H9 (cell line): ENCODE measurements at regions not wholly inside any gene's neighbourhood (a gene's known extent, or its start where the extent isn't known, plus 50 kb on each side); places are given as distances from the start of the nearest gene placed in this dataset.

Experiments used
- DNase-seq: peaks from one replicate; pipeline ENCODE4 v3.0.0-alpha.2; 2017
- H2AFZ ChIP-seq: one replicate; pipeline ENCODE4 v1.6.1; 2013; ENCODE audit warnings: mild to moderate bottlenecking, low read length, control low read depth, moderate library complexity
- H2AK5ac ChIP-seq: 2 replicates; pipeline ENCODE4 v1.6.1; 2013; ENCODE audit warnings: low read length, control low read depth, mixed read lengths; ENCODE audit not compliant: insufficient read length
- H2BK120ac ChIP-seq: one replicate; pipeline ENCODE4 v1.6.1; 2013; ENCODE audit warnings: low read depth, mild to moderate bottlenecking, low read length, control low read depth, inconsistent platforms; ENCODE audit not compliant: poor library complexity, severe bottlenecking
- H2BK12ac ChIP-seq: 2 replicates; pipeline ENCODE4 v1.6.1; 2013; ENCODE audit warnings: low read length, control low read depth, mixed read lengths, low read depth; ENCODE audit not compliant: insufficient read length
- H2BK15ac ChIP-seq: 2 replicates; pipeline ENCODE4 v1.6.1; 2013; ENCODE audit warnings: low read depth, low read length, control low read depth
- H2BK20ac ChIP-seq: one replicate; pipeline ENCODE4 v1.6.1; 2013; ENCODE audit warnings: low read depth, mild to moderate bottlenecking, low read length, control low read depth, inconsistent platforms; ENCODE audit not compliant: poor library complexity, severe bottlenecking
- H2BK5ac ChIP-seq: 2 replicates; pipeline ENCODE4 v1.6.1; 2013; ENCODE audit warnings: low read length, control low read depth, mixed read lengths; ENCODE audit not compliant: insufficient read length
- H3K14ac ChIP-seq: 2 replicates; pipeline ENCODE4 v1.6.1; 2013; ENCODE audit warnings: low read length, control low read depth; ENCODE audit not compliant: insufficient read depth
- H3K18ac ChIP-seq: 2 replicates; pipeline ENCODE4 v1.6.1; 2013; ENCODE audit warnings: low read depth, mild to moderate bottlenecking, mixed read lengths, low read length, control low read depth; ENCODE audit not compliant: insufficient read length
- H3K23ac ChIP-seq: 2 replicates; pipeline ENCODE4 v1.6.1; 2013; ENCODE audit warnings: low read length, control low read depth, mixed read lengths, low read depth; ENCODE audit not compliant: insufficient read length
- H3K23me2 ChIP-seq: 2 replicates; pipeline ENCODE4 v1.6.1; 2013; ENCODE audit warnings: low read depth, mild to moderate bottlenecking, mixed read lengths, low read length, control low read depth; ENCODE audit not compliant: insufficient read length, poor library complexity, severe bottlenecking
- H3K27ac ChIP-seq: 2 replicates; pipeline ENCODE4 v1.5.1; 2013; ENCODE audit warnings: low read length, control low read depth, mixed read lengths, low read depth; ENCODE audit not compliant: insufficient read length
- H3K27me3 ChIP-seq: 2 replicates; pipeline ENCODE4 v1.6.1; 2013; ENCODE audit warnings: low read length, control low read depth, inconsistent platforms; ENCODE audit not compliant: insufficient read depth
- H3K4ac ChIP-seq: 2 replicates; pipeline ENCODE4 v1.6.1; 2013; ENCODE audit warnings: low read depth, mild to moderate bottlenecking, control low read depth, inconsistent platforms, low read length, moderate library complexity
- H3K4me1 ChIP-seq: 2 replicates; pipeline ENCODE4 v1.6.1; 2013; ENCODE audit warnings: low read length, control low read depth, inconsistent platforms; ENCODE audit not compliant: insufficient read depth
- H3K4me2 ChIP-seq: 2 replicates; pipeline ENCODE4 v1.6.1; 2013; ENCODE audit warnings: low read length, control low read depth, mixed read lengths; ENCODE audit not compliant: insufficient read length, insufficient read depth
- H3K56ac ChIP-seq: 2 replicates; pipeline ENCODE4 v1.6.1; 2013; ENCODE audit warnings: low read depth, mild to moderate bottlenecking, mixed read lengths, low read length, control low read depth; ENCODE audit not compliant: insufficient read length
- H3K79me1 ChIP-seq: 2 replicates; pipeline ENCODE4 v1.6.1; 2013; ENCODE audit warnings: low read depth, mild to moderate bottlenecking, moderate library complexity, low read length, control low read depth, inconsistent platforms; ENCODE audit not compliant: insufficient read depth, poor library complexity, severe bottlenecking
- H3K79me2 ChIP-seq: 2 replicates; pipeline ENCODE4 v1.6.1; 2013; ENCODE audit warnings: low read length, control low read depth, inconsistent platforms; ENCODE audit not compliant: insufficient read depth
- H3K9ac ChIP-seq: 2 replicates; pipeline ENCODE4 v1.6.1; 2013; ENCODE audit warnings: low read length, control low read depth, mixed read lengths; ENCODE audit not compliant: insufficient read length; ENCODE audit errors: extremely low read depth
- H3K9me3 ChIP-seq: one replicate; pipeline ENCODE4 v1.6.1; 2013; ENCODE audit warnings: low read depth, low read length, inconsistent platforms; ENCODE audit not compliant: control insufficient read depth
- H3T11ph ChIP-seq: one replicate; pipeline ENCODE4 v1.6.1; 2013; ENCODE audit warnings: mild to moderate bottlenecking, low read length, control low read depth, inconsistent platforms
- H4K20me1 ChIP-seq: one replicate; pipeline ENCODE4 v1.6.1; 2013; ENCODE audit not compliant: control insufficient read depth, insufficient read length, insufficient read depth
- H4K5ac ChIP-seq: 2 replicates; pipeline ENCODE4 v1.6.1; 2013; ENCODE audit warnings: low read depth, mild to moderate bottlenecking, mixed read lengths, low read length, control low read depth; ENCODE audit not compliant: insufficient read length
- H4K8ac ChIP-seq: replicated peaks from 2 replicates; pipeline ENCODE4 v1.6.1; 2013; ENCODE audit warnings: low read length, control low read depth, mixed read lengths, low read depth; ENCODE audit not compliant: insufficient read length
- H4K91ac ChIP-seq: 2 replicates; pipeline ENCODE4 v1.6.1; 2013; ENCODE audit warnings: low read depth, mild to moderate bottlenecking, moderate library complexity, mixed read lengths, low read length, control low read depth; ENCODE audit not compliant: insufficient read length
- H3K27ac Mint-ChIP-seq, 3 experiments: 2 replicates in 2 of 3; 3 replicates in 1 of 3; pipeline ENCODE4 v1.8.0; 2020 to 2021; ENCODE audit warnings: mixed read lengths in 3 of 3, mild to moderate bottlenecking in 1 of 3, moderate library complexity in 1 of 3
- H3K27me3 Mint-ChIP-seq: 2 replicates; pipeline ENCODE4 v1.8.0; 2021; ENCODE audit warnings: low read depth, mild to moderate bottlenecking, moderate library complexity, mixed read lengths
- H3K36me3 Mint-ChIP-seq, 3 experiments: 2 replicates in 2 of 3; 3 replicates in 1 of 3; pipeline ENCODE4 v1.8.0; 2020 to 2021; ENCODE audit warnings: low read depth in 3 of 3, mixed read lengths in 3 of 3; ENCODE audit not compliant: insufficient read depth in 1 of 3
- H3K4me1 Mint-ChIP-seq, 2 experiments: 2 replicates each; pipeline ENCODE4 v1.8.0; 2020; ENCODE audit warnings: mixed read lengths in 2 of 2
- H3K4me3 Mint-ChIP-seq, 2 experiments: 2 replicates in 1 of 2; 3 replicates in 1 of 2; pipeline ENCODE4 v1.8.0; 2020 to 2021; ENCODE audit warnings: mild to moderate bottlenecking in 2 of 2, mixed read lengths in 2 of 2, moderate library complexity in 1 of 2
- H3K9me3 Mint-ChIP-seq, 2 experiments: 2 replicates in 1 of 2; 3 replicates in 1 of 2; pipeline ENCODE4 v1.8.0; 2020; ENCODE audit warnings: mild to moderate bottlenecking in 2 of 2, mixed read lengths in 2 of 2, moderate library complexity in 1 of 2
- WGBS: extraction: QIAGEN DNeasy Blood & Tissue Kit; methylation state at CpG from one replicate; pipeline ENCODE4 v1.1.7; 2013; ENCODE audit warnings: missing lambda C conversion rate, low lambda C conversion rate, mixed read lengths; ENCODE audit not compliant: insufficient read length; ENCODE audit errors: extremely low coverage; 5-methylcytosine and 5-hydroxymethylcytosine counted together
- TF ChIP-seq, protein P1 (sequence below): fragments of 200-600 bp; sonication (generic); conservative IDR thresholded peaks from 3 replicates; pipeline ENCODE4 v1.8.0; 2021; ENCODE audit warnings: antibody characterized with exemption, mild to moderate bottlenecking

GRCh38 chr20:23138682-23139081 is 52.6 kb upstream of the CD93 start:
- H3K9me3 Mint-ChIP-seq: peaks cover 0 to 2% of the 10 kb centered on the region in 2 experiments; a peak in 2 of 5 replicates
- Histone ChIP-seq H3K23ac (no peak overlapping the region), H2BK12ac (no peak overlapping the region), H3K27ac (no peak overlapping the region), H4K91ac (no peak overlapping the region), H4K20me1 (no peaks in the 10 kb centered on the region), H3K4ac (no peak overlapping the region), H2BK15ac (no peak overlapping the region), H4K5ac (no peak overlapping the region), H3K4me1 (no peaks in the 10 kb centered on the region), H3K18ac (no peak overlapping the region), H3T11ph (no peak overlapping the region), H3K14ac (no peak overlapping the region), H3K56ac (no peak overlapping the region), H2BK20ac (no peak overlapping the region), H2BK5ac (no peak overlapping the region), H3K23me2 (no peaks in the 10 kb centered on the region), H4K8ac (no peak overlapping the region), H3K27me3 (no peaks in the 10 kb centered on the region), H3K4me2 (no peak overlapping the region), H3K9me3 (no peaks in the 10 kb centered on the region), H3K9ac (no peak overlapping the region), H2BK120ac (no peak overlapping the region), H2AK5ac (no peak overlapping the region), H3K79me2 (no peaks in the 10 kb centered on the region), H3K79me1 (no peaks in the 10 kb centered on the region), H2AFZ (no peak overlapping the region)
- no peak overlapping the region for H3K4me3 Mint-ChIP-seq
- no peaks in the 10 kb centered on the region; the same call in none of the 2 replicates for H3K27me3 Mint-ChIP-seq
- H3K4me1 Mint-ChIP-seq: no peaks in the 10 kb centered on the region; a peak in 1 of 4 replicates
- WGBS: no CpG with 5 or more reads among the region's 3 CpGs
- no peak overlapping the region for H3K27ac Mint-ChIP-seq
- TF ChIP-seq, protein P1, sequence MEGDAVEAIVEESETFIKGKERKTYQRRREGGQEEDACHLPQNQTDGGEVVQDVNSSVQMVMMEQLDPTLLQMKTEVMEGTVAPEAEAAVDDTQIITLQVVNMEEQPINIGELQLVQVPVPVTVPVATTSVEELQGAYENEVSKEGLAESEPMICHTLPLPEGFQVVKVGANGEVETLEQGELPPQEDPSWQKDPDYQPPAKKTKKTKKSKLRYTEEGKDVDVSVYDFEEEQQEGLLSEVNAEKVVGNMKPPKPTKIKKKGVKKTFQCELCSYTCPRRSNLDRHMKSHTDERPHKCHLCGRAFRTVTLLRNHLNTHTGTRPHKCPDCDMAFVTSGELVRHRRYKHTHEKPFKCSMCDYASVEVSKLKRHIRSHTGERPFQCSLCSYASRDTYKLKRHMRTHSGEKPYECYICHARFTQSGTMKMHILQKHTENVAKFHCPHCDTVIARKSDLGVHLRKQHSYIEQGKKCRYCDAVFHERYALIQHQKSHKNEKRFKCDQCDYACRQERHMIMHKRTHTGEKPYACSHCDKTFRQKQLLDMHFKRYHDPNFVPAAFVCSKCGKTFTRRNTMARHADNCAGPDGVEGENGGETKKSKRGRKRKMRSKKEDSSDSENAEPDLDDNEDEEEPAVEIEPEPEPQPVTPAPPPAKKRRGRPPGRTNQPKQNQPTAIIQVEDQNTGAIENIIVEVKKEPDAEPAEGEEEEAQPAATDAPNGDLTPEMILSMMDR: no peak
- DNase-seq: no peak
- peaks cover 0 to 2% (median 0%) of the 10 kb centered on the region in 3 experiments; a peak in 1 of 7 replicates for H3K36me3 Mint-ChIP-seq
